ENCODE measurements at regions not wholly inside any gene's neighbourhood (a gene's known extent, or its start where the extent isn't known, plus 50 kb on each side); places are given as distances from the start of the nearest gene placed in this dataset.
"Not testable (repeated sequence)": the region's sequence is repeated elsewhere in the genome, so short reads cannot be mapped to it uniquely, and the experiment has no call there.

DNA sequence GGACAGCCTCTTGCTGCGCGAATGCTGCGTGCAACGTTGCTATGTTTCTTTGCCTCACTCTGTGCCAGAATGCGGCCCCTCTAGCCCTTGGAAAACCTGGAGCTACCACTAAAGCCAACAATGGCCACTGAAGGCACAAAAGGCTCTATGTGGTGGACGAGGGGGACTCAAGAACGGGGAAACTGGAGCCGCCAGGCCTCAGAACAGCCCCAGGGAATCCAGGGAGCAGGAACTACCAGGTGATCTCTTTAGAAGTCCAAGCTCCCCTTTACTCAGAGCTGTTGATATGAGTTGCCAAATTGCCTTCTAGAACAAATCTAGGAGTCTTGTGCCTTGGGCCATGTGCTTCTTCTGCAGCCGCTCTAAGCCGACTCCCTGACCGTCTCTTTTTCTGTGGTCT is 113.8 kb upstream of the ERRFI1 start:
- DNase-seq = no peak

DNA sequence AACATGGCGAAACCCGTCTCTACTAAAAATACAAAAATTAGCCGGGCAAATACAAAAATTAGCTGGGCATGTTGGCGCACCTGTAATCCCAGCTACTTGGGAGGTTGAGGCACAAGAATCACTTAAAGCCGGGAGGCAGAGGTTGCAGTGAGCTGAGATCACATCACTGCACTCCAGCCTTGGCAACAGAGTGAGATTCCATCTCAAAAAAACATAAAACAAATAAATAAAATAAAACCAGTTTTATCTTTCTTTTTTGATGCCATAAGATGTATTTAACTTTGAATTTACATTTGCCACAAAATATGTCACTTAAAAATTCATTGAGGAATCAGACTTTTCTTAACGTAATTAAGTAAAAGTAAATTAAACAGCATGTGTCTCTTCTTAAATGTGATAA is 113.3 kb upstream of the ERRFI1 start:
- DNase-seq = no peak

DNA sequence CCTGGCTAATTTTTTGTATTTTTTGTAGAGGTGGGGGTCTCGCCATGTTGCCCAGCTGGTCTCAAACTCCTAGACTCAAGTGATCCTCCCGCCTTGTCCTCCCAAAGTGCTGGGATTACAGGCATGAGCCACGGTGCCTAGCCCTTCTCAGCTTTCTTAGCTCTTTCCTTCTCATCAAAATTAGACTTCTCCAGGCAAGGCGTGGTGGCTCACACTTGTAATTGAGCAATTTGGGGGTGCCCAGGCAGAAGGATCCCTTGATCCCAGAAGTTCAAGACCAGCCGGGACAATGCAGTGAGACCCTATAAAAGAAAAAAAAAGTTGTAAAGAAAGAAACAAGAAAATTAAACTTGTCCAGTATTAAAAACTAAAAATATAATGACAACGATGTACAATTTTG is 112.6 kb upstream of the ERRFI1 start:
- no peak for DNase-seq

DNA sequence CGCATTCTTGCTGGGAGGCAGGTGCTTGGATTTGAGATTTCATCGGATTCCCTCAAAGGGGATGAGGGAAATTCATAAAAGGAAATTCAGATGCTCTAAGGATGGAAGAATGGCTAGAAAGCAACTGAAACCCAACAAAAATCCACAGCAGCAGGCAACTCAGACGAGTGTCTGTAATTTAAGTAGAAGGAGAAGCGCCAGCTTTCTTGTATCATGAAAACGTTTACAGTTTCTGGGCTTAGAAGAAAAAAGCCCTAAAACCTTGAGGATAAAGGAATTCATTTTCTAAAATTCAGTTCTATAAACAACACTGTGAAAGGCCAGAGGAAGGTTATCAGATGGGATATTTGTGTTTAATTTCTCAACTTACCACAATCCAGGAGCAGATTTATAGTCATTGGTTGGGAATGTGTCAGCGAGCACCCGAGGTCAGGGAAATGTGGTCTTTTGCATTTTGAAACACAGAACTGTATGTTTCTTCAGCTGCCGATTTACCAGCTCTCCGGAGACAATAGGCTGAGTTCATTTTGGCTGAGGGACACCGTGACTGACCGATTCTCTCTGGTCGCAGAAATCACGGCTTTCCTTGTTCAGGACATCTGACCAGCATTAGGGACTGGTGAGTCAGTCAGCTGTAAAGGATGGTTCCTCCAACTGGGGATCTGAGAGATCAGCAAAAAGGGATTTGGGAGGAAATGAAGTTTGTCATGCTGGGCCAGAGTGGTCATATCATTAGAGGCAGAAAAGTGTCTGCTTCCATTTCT is 111.6 kb upstream of the ERRFI1 start:
- no peak for DNase-seq

DNA sequence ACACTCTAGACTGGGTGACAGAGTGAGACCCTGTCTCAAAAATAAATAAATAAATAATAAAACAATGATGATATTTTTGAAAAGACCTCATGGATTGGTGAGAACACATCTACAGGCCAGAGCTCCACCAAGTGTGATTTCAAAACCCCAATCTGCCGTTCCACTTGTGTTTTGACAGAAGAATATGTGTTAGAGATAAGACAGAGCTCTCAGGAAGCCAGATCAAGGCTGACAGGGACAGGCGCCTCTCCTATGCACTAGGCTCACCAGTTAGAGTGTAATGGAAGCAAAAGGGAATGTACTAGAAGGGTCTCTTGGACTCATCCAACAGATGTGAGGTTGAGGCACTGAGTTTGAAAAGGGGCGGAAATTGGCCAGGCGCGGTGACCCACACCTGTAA is 110.7 kb upstream of the ERRFI1 start:
- no peak for DNase-seq

DNA sequence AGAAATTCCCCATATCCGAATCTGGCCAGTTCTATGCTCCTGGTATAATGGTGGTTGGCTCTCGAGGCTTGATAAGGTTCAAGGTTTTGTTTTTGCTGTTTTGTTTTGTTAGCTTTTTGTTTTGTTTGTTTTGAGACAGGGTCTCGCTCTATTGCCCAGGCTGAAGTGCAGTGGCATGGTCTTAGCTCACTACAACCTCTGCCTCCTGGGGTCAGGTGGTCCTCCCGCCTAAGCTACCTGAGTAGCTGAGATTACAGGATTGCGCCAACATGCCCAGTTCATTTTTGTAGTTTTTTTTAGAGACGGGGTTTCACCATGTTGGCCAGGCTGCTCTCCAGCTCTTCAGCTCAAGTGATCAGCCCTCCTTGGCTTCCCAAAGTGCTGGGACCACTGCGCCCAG is 109.1 kb upstream of the ERRFI1 start:
- no peak for DNase-seq

DNA sequence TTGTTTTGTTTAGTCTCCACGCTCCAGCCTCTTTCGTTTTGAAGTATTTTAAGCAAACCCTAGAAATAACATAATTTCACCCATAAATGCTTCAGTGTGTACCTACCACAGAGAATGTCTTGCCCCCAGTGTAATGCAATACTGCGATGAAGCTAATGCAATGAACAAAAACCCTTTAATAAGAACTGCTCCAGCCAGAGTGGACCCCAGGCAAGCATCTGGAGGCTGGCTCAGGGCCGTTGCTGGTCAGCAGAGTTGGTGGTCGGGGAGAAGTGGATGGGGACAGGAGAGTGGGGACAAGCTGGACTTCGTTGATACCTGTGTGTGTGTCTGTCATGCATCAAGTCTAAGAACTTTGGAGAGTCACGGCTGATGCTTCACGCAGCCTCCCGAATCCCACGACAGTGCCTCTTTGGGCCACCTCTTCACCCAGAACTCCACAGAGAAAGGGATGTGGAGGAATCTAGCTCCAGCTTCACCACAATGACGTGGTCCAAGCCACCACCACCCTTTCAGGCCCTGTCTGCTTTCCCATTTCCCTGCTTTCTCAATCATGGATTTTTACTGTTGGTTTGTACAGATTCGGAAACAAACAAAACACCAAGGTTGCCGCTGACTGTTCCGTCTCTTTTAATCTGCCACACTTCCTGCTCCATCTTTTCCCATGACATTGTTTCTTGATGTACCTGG is 108.6 kb upstream of the ERRFI1 start:
- no peak for DNase-seq

DNA sequence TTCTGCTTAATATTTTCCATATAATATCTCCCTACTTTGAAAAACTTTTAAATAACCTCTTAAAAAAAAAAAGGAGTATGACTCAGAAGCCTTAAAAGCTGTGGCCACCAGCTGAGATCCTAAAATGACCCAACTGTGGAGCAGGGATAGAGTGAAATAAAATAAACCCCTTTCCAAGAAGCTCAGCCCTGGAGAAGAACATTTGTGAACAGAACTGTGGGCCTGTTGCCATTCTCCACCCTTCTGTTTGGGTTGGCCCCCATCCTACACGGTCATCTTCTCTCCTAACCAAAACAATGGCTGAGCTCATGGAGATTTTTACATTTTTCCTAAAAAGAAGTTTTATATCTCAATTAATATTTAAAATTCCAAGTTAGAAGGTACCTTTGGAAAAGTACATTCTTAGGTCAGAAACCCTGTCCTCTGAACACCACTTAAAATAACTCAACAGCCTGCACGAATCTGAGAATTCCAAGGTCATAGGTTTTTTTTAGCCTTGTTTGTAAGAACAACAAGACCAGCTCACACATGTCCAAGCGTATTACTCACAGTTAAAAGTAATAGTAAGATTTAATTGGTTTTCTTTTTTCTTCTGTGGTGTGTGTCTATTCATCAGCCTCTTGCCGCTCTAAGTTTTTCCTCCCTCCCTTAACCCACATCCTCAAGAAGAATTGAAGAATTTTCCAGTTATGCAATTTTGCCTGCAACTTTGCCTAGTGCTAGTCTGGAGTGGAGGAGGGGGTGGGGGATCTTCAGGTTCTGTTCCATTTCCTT is 107.7 kb upstream of the ERRFI1 start:
- no peak for DNase-seq

DNA sequence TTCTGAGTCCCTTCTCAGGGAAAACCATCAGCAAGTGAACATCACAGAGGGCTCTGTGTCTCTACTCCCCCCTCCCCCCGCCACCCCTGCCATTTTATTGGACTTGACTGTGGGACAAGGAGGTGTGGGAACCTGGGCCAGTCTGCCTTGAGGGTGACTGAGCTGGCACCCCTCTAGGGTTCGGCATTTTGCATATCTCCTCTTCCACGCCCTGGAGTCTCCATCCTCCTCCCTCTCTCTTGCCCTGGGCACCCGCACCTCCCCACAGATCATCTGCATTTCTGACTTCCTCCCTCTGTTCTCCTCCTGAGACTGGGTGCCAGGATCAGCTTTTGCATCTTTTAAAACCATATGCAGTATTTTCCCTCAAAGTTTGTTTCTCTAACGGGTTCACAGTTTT is 107.1 kb upstream of the ERRFI1 start:
- no peak for DNase-seq

DNA sequence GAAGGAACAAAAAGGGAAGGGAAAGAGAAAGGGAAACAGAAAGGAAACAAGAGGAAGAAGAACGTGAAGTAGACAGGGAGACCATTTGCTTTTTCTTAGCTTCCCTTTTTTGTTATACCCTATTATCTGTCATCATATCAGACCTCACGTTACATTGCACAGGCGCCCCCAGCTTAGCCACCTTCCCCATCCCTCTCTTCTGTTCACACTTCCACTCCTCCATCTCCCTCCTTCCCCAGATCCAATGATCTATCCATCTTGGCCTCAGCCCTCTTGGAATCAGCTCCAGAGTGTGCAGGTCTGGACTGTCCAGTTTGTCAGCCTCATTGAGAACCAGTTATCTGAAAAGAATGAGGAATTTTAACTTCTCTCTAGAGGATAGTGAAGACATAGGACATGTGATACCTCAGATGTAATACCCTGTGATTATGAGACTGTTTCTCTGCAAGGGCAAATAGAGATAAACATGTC is 101.1 kb upstream of the ERRFI1 start:
- no peak for DNase-seq

DNA sequence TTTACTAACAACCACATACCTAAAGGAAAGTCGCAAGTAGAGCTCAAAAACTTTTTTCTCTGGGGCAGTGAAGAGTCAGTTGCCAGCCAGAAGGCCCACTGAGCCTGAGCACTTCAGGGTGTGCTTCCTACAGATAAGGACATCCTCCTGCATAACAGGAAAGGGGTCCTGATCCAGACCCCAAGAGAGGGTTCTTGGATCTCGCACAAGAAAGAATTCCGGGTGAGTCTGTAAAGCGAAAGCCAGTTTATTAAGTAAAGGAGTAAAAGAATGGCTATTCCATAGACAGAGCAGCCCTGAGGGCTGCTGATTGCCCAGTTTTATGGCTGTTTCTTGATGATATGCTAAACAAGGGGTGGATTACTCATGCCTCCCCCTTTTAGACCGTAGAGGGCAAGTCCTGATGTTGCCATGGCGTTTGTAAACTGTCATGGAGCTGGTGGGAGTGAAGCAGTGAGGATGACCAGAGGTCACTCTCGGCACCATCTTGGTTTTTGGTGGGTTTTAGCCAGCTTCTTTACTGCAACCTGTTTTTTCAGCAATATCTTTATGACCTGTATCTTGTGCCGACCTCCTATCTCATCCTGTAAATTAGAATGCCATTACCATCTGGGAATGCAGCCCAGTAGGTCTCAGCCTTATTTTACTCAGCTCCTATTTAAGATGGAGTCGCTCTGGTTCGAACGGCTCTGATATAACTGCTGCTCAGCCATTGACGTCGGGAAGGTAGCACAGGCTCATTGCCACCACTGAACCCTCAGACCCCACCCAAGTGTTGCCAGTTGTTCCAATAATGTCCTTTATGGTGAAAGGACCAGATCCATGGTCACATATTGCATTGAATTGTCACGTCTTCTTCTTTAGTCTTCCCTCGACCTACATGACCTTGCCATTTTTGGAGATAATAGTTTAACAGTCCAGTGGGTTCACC is 96.6 kb upstream of the ERRFI1 start:
- DNase-seq = no peak

DNA sequence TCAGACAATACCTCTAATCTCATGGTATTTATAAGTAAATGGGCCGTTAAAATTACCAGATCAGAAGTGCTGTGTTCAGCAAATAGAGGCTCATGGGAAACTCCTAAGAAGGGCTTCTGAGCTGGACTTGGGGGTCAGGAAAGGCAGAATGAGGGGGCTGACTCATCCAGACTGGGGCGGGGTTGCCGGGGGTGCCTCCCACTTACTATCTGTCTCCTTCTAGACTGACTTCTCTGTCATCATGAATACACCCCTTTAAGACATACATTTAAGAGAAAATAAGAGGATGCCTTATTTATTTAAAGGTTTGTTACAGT is 96.0 kb upstream of the ERRFI1 start:
- DNase-seq = no peak

DNA sequence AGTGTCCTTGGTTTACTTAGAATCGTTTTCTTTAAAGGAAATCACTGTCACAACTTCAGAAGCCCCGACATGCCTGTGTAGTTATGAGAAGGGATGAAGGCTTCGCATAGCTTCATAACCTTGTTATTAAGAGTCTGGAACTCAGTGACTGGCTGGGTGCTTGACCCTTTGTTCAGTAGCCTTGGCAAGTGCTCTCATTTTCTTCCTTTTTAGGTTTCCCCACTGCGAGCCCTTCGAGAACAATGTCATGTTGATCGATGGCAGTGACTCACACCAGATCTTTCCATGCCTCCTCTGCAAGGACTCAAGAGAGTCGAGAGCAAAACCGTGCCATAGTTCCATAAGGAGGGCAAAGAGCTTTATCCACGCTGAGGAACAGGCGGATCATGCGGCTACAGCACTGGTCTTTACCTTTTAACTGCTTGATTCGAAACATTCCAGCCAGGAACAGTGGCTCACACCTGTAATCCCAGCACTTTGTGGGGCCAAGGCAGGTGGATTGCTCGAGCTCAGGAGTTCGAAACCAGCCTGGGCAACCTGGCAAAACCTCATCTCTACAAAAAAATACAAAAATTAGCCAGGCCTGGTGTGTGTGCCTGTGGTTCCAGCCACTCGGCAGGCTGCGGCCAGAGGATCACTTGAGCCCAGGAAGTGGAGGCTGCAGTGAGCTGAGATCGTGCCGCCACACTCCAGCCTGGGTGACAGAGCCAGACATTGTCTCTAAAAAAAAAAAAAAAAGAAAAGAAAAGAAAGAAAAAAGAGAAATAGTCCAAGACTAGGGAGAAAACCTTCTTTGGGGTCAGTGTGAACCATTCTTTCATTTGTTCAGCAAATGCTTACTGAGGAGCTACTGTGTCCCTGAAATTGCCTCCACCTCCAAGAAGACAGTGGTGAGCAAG is 95.4 kb upstream of the ERRFI1 start:
- no peak for DNase-seq

DNA sequence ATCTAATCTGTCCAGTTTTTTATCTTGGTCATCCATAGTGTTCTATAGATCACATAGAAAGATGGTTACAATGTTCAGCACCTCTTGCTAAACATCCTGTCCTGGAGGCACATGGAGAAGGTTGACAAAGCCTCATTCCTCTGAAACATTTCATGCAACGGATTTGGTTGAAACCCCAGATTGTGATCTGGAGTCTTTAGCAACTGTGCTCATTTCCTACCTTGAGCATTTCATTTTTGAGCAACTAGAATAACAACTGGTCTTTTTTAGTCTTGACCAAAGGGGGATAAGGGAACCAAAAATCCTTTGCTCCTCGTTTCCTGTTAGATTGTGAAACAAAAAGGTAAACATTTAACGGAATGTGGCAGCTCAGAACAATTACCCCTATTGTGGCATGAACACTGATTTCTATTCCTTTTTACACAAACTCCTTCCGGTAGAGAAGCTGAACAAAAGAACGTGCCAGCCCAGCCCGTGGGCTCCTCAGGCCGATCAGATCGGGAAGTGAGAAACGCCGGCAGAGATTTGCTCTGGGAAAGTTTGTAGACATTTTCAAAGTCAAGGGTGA is 94.7 kb upstream of the ERRFI1 start:
- DNase-seq = no peak

DNA sequence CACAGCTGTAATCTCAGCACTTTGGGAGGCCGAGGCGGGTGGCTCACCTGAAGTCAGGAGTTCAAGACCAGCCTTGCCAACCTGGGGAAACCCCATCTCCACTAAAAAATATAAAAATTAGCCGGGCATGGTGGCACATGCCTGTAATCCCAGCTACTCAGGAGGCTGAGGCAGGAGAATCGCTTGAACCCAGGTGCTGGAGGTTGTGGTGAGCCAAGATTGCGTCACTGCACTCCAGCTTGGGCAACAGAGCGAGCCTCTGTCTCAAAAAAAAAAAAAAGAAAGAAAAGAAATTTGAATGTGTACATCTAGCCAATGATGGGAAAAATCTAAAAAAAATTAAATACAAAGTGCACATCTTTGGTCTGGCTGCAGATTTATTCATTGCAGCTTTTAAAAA is 92.6 kb upstream of the ERRFI1 start:
- DNase-seq = not testable (repeated sequence)

DNA sequence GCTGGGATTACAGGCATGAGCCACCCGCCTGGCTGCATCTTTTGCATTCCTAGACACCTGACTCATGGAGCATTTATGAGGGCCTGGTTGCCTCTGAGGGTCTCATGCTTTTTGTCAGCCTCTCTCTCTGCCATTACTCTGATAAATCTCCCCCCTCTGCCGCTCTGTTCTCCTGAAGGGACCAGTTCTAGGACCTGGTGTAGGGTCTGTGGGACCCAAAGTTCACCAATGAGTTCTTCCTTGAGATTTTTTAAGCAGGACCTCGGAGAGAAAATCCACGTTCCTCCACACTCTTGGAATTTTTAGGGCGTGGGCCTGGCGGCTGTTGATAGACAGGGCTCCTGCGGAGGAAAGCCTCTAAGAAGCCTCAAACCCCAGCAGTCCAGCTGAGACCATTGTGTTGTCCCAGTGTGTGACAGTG is 91.9 kb upstream of the ERRFI1 start:
- no peak for DNase-seq

DNA sequence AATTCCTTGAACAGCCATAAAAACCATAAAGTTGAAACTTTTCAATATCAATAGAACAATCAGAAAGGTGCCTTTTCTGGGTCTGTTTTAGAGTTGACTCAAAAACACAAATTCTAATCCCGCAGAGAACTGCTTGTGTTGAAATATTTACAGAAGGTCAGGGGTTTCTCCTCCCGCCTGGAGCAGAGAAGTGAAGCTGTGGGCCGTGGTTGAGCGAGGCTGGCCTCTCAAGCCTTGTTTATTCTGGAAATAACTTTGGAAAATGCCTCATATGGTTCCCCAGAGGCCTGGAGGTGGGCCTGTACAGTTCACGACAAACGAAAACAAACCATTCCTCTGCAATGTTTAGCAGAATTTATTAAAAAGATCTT is 90.8 kb upstream of the ERRFI1 start:
- DNase-seq = no peak

DNA sequence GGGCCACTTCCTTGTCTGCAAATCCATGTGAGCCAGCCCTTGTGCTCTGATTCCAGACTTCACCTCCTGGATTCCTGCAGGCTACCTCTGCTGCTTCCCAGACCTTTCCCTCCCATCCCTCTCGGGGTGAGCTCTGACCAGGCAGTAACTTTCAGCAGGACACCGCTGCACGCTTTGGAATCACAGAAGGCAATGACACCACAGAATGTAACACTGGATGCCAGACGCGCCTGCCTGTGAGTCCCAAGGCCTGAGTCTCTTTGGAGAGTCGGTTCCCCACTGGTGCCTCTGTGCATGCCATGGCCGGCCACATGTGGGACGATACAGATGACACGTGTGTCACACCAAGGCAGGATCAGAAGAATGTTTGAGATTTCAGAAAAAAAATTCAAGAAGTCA is 89.7 kb upstream of the ERRFI1 start:
- no peak for DNase-seq

DNA sequence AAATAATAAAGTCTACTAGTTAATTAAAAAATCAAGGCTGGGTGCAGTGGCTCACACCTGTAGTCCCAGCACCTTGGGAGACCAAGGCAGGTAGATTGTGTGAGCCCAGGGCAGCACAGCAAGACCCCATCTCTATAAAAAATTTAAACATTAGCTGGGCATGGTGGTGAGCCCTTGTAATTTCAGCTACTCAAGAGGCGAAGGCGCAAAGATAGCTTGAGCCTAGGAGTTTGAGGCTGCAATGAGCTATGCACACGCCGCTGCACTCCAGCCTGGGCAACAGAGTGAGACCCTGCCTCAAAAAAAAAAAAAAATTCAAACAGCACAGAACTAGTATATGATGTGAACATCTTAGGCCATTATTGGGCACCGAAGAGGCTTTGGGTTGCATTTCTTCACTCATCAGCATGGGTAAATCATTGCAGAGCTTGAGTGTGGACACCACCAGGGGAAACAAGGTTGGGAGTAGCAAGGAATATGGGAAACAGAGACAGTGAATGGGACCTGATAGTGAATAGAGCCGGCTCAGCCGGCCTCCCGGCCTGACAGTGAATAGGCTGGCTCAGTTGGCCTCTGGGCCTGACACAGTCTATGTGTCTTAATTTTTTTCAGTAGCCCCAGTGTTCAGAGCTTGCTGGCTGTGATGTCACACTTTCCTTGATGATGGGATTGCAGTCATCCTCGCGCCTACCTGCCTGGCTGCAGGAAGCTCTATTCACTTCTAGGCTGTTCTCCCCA is 89.1 kb upstream of the ERRFI1 start:
- no peak for DNase-seq

All from Kasumi-1 (cell line).